NCI-H69 (cell line): ENCODE measurements at regions not wholly inside any gene's neighbourhood (a gene's known extent, or its start where the extent isn't known, plus 50 kb on each side); places are given as distances from the start of the nearest gene placed in this dataset.
A peak's percentile ranks its signal among the peaks of the same experiment; 100 is the strongest.

ENCODE experiments used
- DNase-seq: peaks from one replicate; lab custom pipeline; 2025; lab: John Stamatoyannopoulos, UW

DNA sequence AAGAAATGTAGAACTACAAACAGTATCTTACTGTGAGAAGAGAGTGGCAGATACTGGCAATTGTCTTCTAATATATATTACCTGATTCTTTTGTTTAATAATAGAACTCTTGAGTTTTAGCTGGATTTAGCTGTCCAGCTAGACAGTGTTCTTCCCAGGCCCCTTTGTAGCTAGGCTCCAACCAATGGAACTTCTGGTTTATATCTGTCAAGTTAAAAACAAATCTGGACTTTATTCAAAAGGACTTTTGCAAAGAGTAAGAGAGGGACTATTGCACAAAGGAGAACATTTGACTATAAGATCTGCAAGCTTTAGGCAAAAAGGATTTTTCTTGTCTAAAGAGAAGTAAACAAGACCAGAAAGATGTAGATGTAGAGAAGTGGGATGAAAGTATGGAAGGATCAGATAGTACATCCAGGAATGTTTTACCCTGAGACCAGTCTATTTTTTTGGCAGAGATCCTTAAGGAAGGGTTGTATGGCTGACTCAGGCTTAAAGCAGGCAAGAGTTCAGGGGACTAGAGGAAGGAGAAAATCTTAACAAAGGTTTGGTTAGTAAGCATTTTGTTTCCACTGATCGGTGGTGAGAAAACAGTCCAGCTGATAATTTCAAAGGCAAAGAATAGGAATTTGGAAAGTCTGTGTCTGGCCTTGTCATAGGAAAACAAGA is 111.1 kb upstream of the PLEKHA5 start:
- DNase-seq, result no peak

DNA sequence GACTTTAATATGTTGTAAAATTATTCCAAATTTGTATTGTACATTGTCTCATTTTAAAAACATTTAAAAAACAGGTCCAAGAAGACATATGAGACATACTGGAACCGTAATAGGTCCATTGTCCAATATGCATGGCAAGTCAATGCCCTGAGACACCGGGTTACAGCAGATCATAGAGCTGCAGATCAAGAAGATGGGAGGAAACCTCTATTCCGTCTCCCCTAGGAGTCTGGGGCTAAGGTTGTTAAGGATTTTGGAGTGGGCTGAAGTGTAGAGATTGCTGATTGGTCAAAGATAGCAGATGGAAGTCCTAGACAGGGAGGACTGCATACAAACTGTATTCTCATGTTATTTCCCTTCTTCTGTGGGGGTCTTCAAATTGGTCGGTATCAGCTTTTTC is 108.3 kb upstream of the PLEKHA5 start:
- DNase-seq, result no peak

DNA sequence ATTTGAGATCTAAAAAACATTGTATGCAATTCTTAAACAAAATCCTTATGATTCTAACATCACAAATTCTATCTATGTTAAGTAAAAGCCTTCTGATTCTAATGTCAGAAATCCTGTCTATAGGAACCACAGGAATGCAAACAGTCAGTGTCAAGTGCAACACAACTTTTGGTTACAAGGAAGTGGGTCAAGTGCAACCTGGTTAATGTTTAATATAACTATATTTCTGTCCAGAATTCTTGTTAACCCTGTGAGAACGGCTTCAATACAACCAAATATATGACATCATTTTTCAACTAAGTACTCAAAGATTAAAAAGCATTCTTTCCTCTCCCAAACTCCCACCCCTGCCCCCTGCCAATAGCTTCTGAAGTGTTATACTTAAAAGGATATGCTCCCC is 107.9 kb upstream of the PLEKHA5 start:
- no peak for DNase-seq

DNA sequence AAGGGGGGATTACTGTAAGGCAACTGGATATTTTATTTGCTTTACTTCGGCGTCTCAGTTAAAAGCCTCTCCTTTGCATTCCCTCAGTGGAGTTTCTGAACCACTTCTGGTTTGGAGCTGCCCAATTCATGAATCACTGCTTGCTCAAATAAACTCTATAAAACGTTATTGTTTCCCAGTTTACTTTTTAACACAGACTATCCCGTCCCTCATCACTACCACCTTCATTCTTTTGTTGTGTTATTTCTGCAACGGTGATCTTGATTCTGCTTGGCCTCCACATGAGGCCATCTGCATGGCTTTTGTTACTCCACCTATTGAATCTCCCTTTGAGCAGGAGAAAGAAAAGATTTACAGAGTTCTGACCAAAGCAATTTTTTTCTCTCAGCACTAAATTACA is 104.0 kb upstream of the PLEKHA5 start:
- peak; percentile 6 for DNase-seq

DNA sequence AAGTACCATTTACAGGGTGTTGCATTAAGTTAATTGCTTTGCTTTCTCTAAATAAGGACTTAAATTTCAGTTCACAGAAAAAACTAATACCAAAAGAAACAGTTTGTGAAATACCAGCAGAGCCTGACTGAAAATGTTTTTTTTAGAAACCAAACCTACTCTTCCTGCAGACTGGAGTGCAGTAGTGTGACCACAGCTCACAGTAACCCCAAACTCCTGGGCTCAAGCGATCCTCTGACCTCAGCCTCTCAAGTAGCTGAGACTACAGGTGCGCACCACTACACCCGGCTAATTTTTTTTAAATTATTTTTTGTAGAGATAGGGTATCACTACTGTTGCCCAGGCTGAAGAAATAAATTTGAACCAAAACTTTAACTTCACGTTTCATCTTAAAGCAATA is 103.5 kb upstream of the PLEKHA5 start:
- DNase-seq, result no peak

DNA sequence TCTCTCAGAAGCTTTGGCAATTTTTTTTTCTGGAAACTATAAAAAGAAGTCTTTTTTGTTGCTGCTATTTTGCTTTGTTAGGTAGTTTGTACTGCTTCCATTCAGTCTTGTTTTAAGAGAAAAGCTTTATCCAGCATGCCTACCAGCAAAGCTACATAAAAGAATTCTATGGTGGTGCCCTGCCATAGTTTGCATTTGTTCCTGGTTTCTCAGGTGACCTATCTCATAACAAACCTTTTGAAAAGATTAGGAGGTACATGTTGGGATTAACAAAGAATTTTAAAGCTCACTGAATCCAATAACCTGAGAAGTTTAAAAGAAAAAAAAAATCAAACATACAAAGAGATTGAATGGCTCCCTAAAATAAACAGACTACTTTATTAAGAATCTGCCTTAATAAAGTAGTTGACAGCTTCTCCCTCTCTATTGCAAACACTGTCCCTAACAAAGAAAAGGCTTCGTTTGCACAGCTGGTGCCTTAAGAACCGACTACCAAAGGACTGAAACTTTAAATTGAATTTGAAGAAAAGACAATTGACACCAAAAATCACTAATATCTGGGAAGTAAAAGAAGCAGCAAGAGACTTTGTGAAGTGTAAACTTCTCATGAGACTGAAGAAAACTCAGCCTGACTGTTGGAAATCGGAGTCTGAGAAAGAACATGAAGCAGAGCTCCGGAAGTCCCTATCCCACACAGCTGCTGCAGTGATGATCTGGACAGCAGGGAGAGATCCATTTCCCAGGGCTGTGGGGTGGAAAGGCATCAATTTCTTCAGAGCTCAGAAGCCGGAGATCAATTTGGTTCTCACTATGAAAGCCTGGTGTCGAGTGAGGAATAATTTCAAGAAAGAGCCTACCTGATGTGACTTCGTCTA is 102.7 kb upstream of the PLEKHA5 start:
- peak; percentile 19 for DNase-seq

DNA sequence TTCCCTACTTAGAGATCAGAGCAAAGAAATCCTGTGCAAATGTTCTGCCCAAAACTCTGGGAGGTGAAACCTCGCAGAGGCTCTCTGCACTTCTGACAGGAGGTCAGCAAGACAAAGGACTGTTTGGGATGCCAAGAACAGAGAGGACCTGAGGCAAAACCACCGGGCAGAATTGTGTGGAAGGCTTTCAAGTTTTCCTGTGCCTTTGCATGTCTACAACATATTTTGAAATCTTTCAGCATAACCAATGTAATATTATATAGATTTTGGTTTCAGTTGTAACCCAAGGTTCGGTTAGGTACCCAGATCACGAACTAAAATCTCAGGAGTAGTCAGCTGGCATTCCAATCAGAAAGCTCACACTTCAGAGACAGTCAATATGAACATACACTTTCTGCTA is 99.4 kb upstream of the PLEKHA5 start:
- no peak for DNase-seq

DNA sequence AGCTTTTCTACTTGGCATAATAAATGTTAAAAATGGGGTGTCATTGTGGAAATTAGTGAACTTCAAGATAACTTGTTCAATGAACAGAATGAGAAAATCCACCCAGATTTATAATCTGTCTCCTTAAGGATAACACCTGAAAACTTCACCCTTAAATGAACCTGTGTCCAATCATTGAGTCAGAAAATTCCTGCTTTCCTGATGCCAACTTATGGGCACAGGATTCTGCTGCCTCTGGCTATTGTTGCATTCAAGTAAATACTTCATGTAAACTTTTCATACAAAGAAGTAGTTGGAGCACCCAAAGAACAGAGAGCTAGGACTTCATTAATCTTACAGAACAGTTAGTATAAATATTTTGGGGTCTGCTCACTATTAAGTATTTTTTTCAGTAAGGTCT is 98.9 kb upstream of the PLEKHA5 start:
- no peak for DNase-seq

DNA sequence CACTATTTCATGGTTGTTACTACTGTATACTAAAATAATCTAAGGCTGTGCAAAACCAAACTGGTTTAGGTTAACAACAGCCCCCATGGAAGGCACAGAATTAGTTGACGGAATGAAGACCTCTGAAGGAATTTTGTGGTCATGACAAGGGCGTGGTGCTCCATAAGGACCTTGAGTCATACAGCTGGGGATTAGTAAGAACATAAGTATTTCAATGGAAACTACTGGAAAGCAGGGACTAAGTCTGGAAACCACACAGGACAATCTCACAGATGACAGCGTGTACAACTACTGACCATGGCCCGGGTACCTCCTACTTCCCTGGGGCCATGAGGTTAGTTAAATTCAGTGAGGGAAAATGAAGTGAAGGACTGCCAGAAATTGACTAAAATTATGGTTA is 98.5 kb upstream of the PLEKHA5 start:
- DNase-seq, result no peak

DNA sequence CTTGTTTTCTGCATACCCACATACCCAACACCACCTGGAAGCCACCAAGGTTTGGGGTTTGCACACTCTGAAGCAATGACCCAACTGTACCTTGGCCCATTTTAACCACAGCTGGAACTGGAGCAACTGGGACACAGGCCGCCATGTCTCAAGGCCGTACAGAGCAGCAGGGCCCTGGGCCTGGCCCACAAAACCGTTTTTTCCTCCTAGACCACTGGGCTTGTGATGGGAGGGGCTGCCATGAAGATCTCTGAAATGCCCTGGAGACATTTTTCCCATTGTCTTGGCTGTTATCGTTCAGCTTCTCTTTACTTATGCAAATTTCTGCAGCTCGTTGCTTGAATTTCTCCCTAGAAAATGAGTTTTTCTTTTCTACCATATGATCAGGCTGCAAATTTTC is 96.7 kb upstream of the PLEKHA5 start:
- no peak for DNase-seq

DNA sequence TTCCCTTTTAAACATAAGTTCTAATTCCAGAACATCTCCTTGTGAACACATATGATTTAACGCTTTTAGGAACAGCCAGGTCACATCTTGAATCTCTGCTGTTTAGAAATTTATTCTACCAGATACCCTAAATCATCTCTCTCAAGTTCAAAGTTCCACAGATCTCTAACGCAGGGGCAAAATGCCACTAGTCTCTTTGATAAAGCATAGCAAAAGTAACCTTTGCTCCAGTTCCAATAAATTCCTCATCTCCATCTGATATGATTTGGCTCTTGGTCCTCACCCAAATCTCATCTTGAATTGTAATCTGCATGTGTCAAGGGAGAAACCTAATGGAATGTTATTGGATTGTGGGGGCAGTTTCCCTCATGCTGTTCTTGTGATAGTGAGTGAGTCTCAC is 96.3 kb upstream of the PLEKHA5 start:
- no peak for DNase-seq

DNA sequence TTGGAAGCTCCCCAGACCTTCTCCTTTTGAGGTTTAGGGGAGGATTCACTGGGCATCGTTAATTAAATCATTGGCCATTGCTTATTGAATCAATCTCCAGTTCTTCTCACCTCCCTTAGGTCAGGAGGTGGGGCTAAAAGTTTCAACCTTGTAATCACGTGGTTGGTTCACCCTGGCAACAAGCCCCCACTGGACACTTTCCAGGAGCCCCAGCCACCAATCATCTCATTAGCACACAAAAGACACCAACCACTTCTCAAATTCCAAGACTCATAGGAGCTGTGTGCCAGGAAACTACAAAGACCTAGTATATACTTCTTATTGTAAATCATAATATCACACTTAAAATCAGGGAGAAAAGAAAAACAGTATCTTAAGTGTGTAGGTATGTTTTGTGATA is 94.6 kb upstream of the PLEKHA5 start:
- DNase-seq, result no peak

DNA sequence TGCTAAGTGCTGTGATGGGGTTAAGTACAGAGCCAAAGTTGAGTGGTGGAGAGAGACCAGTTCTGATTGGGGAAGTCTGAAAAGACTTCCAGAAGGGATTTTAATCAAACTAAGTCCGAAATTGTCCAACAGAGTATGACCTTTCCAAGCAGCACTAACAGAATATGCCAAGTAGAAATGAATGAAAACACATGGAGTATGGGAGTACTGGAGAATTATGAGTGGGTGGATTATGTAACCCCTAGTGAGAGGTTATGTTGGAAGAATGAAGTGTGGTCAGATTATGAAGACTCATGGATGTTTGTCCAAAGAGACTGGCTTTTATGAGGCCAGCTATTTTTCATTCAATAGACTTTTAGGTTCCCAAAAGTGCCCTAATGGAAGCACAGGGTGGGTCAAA is 94.0 kb upstream of the PLEKHA5 start:
- DNase-seq, result no peak

DNA sequence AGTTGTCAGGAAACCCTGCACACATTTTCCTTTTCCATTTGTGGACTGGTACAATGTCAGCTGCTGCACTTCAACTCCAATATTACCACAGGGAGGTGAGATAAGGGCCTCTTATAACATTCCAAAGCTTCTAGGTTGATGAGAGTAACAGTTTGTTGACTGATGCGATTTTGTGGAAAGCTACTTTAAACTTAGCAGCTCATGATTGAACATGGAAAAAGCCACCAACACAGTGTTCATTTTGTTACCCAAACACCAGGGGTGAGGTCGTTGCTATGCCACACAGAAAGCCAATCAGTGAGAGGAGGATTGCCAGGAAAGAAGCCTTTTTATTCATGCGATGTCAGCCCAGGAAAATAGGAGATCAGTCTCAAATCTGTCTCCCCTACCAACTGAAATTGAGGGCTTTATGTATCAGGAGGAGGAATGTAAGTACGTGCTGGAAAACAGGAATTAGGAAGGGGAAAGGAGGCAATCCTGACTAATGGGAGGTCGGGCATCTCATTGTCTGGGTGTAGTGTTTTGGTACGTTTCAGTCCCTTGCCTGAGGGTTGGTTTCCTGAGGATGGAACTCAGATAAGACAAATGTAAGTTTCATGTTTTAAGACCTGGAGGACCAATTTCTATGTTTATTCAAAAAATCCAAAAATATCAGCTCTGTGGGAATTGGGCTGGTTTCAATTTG is 92.7 kb upstream of the PLEKHA5 start:
- DNase-seq, result no peak

DNA sequence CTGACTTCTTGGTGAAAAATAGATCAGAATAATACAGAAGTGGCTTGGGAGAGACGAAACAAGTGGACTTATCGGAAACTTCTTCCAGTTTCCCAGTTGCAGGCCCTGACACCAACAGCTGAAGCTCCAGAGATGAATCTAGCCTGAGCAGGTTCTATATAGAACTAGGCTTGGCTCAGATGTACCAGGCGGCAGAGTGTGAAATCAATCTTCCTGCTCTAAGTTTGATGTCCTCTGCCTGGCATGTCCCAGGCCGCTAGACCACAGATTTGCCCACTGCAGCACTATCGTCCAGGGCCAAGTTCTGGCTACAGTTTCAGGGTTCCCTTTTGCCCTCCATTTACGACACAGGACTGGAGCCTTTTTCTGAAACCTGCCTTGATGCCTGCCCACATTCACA is 91.3 kb upstream of the PLEKHA5 start:
- no peak for DNase-seq

DNA sequence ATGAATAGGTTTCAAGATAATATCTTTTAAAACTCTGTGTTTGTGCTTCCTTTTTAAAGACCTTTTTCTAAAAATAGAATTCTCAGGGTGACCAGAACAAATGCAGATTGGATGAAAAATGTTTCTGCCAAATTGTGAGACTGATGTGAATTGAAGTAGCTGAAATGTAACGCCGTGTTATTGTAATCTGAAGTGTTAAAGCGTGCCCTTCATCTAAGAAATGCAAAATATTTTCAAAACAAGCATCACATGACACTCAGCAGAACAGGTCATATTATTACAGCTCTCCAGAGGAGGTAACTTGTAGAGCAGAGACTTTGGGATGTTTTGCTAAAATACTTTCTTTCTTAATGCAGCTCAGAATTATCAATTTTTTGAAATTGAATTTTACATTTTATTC is 90.0 kb upstream of the PLEKHA5 start:
- DNase-seq, result no peak

DNA sequence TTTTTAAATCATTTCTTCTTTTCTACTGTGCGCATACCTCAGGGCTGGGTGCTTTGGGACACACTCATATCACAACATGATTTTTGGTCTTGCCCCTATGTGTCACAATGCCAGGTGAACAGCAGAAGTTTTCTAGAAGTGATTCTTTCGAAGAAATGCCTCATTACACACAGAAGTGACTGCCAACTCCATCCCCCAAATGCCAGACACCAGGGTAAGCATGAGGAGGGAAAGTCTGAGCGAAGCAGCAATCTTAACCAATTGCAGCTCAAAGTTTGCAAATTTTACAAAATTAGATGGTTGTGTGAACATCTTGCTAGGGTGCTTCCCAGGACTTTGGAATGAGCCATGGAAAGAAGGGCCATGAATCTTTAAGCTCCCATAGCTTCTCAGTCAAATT is 87.3 kb upstream of the PLEKHA5 start:
- DNase-seq, result no peak

DNA sequence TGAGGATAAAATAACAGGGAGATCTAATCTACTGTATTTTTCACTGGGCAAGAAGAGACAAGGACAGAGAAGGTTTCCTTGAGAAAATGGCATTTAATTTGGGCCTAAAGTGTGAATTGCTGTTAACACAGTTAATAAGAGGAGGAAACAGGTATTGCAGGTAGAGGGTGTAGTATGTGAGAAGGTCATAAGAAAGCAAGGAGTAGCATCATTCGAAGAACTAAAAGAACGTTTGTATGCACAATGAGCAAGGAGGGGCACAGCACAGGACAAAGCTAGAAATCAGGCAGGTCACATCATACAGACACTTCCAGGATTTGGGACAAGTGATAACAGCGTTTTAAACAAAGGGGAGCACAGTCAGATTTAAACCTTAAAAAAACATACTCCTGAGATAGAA is 85.1 kb upstream of the PLEKHA5 start:
- DNase-seq, result no peak

DNA sequence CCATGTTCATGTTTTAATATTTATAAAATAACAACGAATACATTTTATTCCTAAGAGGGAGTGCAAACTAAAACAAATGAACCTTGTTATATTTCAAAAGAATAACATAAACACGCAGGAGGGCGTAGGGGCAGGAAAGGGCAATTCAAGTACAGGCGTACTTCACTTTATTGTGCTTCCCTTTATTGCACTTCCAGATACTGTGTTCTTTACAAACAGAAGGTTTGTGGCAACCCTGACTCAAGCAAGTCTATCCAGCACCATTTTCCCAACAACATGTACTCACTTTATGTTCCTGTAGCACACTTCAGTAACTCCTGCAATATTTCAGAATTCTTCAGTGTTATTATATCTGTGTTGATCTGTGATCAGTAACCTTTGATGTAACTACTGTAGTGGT is 84.6 kb upstream of the PLEKHA5 start:
- DNase-seq, result no peak

DNA sequence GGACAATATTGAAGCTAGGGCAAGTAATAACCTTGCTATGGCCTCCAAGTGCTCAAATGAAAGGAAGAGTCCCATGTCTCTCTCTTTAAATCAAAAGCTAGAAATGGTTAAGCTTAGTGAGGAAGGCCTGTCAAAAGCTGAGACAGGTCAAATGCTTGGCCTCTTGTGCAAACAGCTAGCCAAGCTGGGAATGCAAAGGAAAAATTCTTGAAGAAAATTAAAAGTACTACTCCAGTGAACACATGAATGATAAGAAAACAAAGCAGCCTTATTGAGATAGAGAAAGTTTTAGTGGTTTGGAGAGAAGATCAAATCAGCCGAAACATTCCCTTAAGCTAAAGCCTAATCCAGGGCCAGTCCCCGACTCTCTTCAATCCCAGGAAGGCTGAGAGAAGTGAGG is 84.1 kb upstream of the PLEKHA5 start:
- DNase-seq, result no peak

DNA sequence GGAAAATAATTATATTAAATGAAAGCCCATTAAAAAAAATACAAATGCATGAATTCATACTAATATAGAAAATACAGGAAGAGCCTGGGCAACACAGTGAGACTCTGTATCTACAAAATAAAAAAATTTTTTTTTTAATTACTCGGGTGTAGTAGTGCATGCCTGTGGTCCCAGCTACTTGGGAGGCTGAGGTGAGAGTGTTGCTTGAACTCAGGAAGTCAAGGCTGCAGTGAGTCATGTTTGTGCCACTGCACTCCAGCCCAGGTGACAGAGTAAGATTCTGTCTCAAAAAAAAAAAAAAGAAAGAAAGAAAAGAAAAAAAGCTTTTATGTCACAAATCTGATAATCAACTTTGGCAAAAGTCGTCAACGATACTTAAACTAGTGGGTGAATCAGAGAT is 80.6 kb upstream of the PLEKHA5 start:
- DNase-seq, result no peak

DNA sequence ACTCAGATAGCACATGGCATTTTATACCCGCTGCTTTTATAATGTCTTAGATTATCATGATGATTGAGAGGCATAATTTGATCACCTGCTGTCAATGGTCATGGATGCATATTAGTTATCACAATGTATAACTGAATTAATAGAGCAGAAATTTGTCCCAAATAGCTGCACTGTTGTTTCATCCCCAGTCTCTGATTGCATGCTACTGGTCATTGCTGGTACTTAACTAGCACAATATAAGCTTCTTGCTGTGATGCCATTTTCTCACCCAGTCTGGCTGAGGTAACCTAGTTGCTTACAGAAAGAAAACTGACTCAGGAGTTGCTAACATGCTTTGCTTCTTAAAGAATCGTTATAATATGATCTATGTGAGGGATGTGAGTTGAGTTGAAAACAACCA is 76.8 kb upstream of the PLEKHA5 start:
- DNase-seq, result no peak

DNA sequence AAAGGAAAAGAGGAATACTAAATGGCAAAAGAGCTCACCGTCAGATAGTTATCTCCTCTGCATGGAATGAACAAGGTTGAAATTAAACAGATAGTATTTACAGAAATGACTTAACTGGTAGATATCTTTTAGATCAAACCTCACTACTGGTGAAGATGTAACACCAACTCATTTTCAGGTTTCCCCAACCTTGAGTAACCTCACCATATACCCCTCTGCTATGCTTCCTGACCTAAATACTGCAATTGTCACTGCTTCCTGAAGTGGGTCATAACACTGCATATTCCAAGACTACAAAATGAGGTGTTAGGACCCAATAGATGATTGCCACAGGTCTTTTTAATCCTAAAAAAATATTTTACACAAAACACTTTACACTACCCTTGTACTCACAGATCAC is 76.3 kb upstream of the PLEKHA5 start:
- no peak for DNase-seq
